ENCODE measurements at regions not wholly inside any gene's neighbourhood (a gene's known extent, or its start where the extent isn't known, plus 50 kb on each side); places are given as distances from the start of the nearest gene placed in this dataset.

- ChIA-PET POLR2A (no interaction called here), CTCF (no interaction called here)
- peak; percentile 14 for DNase-seq (ENCODE audit: extremely low spot score)
- TF ChIP-seq ELF4 (IDR thresholded peaks at IDR 0.05) = no peak
- no peak for TF ChIP-seq SUZ12 (IDR thresholded peaks at IDR 0.05)
- no peak for TF ChIP-seq TARDBP (IDR thresholded peaks at IDR 0.05)
- no peak for TF ChIP-seq FOXM1 (IDR thresholded peaks at IDR 0.05; ENCODE audit: borderline replicate concordance)
Measured at GRCh38 chr10:62724465-62724864, 80.1 kb upstream of the ADO start.

- DNase-seq (ENCODE audit: extremely low spot score) = no peak
- ChIA-PET CTCF (no interaction called here), POLR2A (no interaction called here)
- TF ChIP-seq FOXK2 (IDR thresholded peaks at IDR 0.05) (no peak), HDGF (IDR thresholded peaks at IDR 0.05; ENCODE audit: borderline replicate concordance) (no peak), FOXM1 (IDR thresholded peaks at IDR 0.05; ENCODE audit: borderline replicate concordance) (no peak), LEF1 (IDR thresholded peaks at IDR 0.05; ENCODE audit: borderline replicate concordance) (no peak)
Measured at GRCh38 chr10:62726142-62726541, 78.4 kb upstream of the ADO start.

- TF ChIP-seq TARDBP (IDR thresholded peaks at IDR 0.05) = no peak
- ChIA-PET CTCF (no interaction called here), POLR2A (no interaction called here)
- DNase-seq (ENCODE audit: extremely low spot score) = no peak
Measured at GRCh38 chr10:62726638-62727037, 77.9 kb upstream of the ADO start.

- ChIA-PET CTCF (no interaction called here), POLR2A (no interaction called here)
- TF ChIP-seq ARNT (IDR thresholded peaks at IDR 0.05) = no peak
- TF ChIP-seq SUZ12 (IDR thresholded peaks at IDR 0.05) = no peak
- TF ChIP-seq HDGF (IDR thresholded peaks at IDR 0.05; ENCODE audit: borderline replicate concordance) = no peak
- TF ChIP-seq L3MBTL2 (conservative IDR thresholded peaks at IDR 0.05) = no peak
- no peak for TF ChIP-seq LEF1 (IDR thresholded peaks at IDR 0.05; ENCODE audit: borderline replicate concordance)
- TF ChIP-seq PKNOX1 (IDR thresholded peaks at IDR 0.05) = no peak
- no peak for TF ChIP-seq FOXM1 (IDR thresholded peaks at IDR 0.05; ENCODE audit: borderline replicate concordance)
- TF ChIP-seq SP1 (IDR thresholded peaks at IDR 0.05) = no peak
- TF ChIP-seq CTBP1 (IDR thresholded peaks at IDR 0.05; ENCODE audit: borderline replicate concordance) = no peak
- no peak for TF ChIP-seq ELF4 (IDR thresholded peaks at IDR 0.05)
- TF ChIP-seq FOXK2 (IDR thresholded peaks at IDR 0.05) = no peak
- no peak for TF ChIP-seq NFRKB (IDR thresholded peaks at IDR 0.05)
- no peak for TF ChIP-seq FOXA1 (IDR thresholded peaks at IDR 0.05)
- no peak for TF ChIP-seq ZNF384 (IDR thresholded peaks at IDR 0.05)
- no peak for TF ChIP-seq BHLHE40 (IDR thresholded peaks at IDR 0.05; ENCODE audit: borderline replicate concordance)
- TF ChIP-seq TARDBP (IDR thresholded peaks at IDR 0.05) = no peak
- no peak for DNase-seq (ENCODE audit: extremely low spot score)
Measured at GRCh38 chr10:62727934-62728333, 76.6 kb upstream of the ADO start.

GRCh38 chr10:62728479-62728878 is 76.0 kb upstream of the ADO start:
- ChIA-PET POLR2A (no interaction called here), CTCF (no interaction called here)
- no peak for TF ChIP-seq ELF4 (IDR thresholded peaks at IDR 0.05)
- TF ChIP-seq FOXA1 (IDR thresholded peaks at IDR 0.05) = no peak
- TF ChIP-seq CTBP1 (IDR thresholded peaks at IDR 0.05; ENCODE audit: borderline replicate concordance) = no peak
- no peak for TF ChIP-seq NFRKB (IDR thresholded peaks at IDR 0.05)
- no peak for TF ChIP-seq PKNOX1 (IDR thresholded peaks at IDR 0.05)
- TF ChIP-seq HDGF (IDR thresholded peaks at IDR 0.05; ENCODE audit: borderline replicate concordance) = no peak
- no peak for TF ChIP-seq ARNT (IDR thresholded peaks at IDR 0.05)
- TF ChIP-seq SUZ12 (IDR thresholded peaks at IDR 0.05) = no peak
- TF ChIP-seq TARDBP (IDR thresholded peaks at IDR 0.05) = no peak
- TF ChIP-seq LEF1 (IDR thresholded peaks at IDR 0.05; ENCODE audit: borderline replicate concordance) = no peak
- no peak for TF ChIP-seq ZNF384 (IDR thresholded peaks at IDR 0.05)
- no peak for DNase-seq (ENCODE audit: extremely low spot score)

- ChIA-PET CTCF (no interaction called here), POLR2A (no interaction called here)
- DNase-seq (ENCODE audit: extremely low spot score) = no peak
- TF ChIP-seq L3MBTL2 (conservative IDR thresholded peaks at IDR 0.05) (no peak), BHLHE40 (IDR thresholded peaks at IDR 0.05; ENCODE audit: borderline replicate concordance) (no peak)
Measured at GRCh38 chr10:62732841-62733653, 71.5 kb upstream of the ADO start.

GRCh38 chr10:62733654-62734293 is 70.7 kb upstream of the ADO start:
- POLR2A ChIA-PET = no interaction called here
- CTCF ChIA-PET = no interaction called here
- TF ChIP-seq ZNF384 (IDR thresholded peaks at IDR 0.05) (no peak), SP1 (IDR thresholded peaks at IDR 0.05) (no peak), NFRKB (IDR thresholded peaks at IDR 0.05) (no peak), TARDBP (IDR thresholded peaks at IDR 0.05) (no peak), HDGF (IDR thresholded peaks at IDR 0.05; ENCODE audit: borderline replicate concordance) (no peak)
- no peak for DNase-seq (ENCODE audit: extremely low spot score)
